Kidney epithelial cell (primary cell): ENCODE measurements at regions not wholly inside any gene's neighbourhood (a gene's known extent, or its start where the extent isn't known, plus 50 kb on each side); places are given as distances from the start of the nearest gene placed in this dataset.

Experiments used
- DNase-seq: peaks from one replicate; pipeline ENCODE4 v3.0.0-alpha.2; 2010; ENCODE audit warnings: low read depth
- H3K27me3 ChIP-seq: 2 replicates; pipeline ENCODE4 v1.6.0; 2011; ENCODE audit warnings: low read length; ENCODE audit not compliant: control insufficient read depth, insufficient read depth
- H3K36me3 ChIP-seq: 2 replicates; pipeline ENCODE4 v1.5.1; 2011; ENCODE audit warnings: low read length; ENCODE audit not compliant: control insufficient read depth, insufficient read depth
- H3K4me3 ChIP-seq: 2 replicates; pipeline ENCODE4 v1.5.1; 2011; ENCODE audit warnings: low read depth, mild to moderate bottlenecking, control low read depth, low read length
- CTCF ChIP-seq: IDR thresholded peaks from 2 replicates; pipeline ENCODE4 v1.5.1; 2011; ENCODE audit warnings: mild to moderate bottlenecking, moderate library complexity, low read length, control low read depth, inconsistent platforms; ENCODE audit not compliant: insufficient read depth, poor library complexity, severe bottlenecking

GRCh38 chr17:27976331-27976730 is 66.1 kb upstream of the NLK start:
- Histone ChIP-seq H3K4me3 (no peak overlapping the region), H3K27me3 (no peaks in the 10 kb centered on the region), H3K36me3 (no peaks in the 10 kb centered on the region)
- DNase-seq: no peak
- TF ChIP-seq CTCF: no peak

- Histone ChIP-seq H3K4me3 (no peak overlapping the region), H3K27me3 (no peaks in the 10 kb centered on the region), H3K36me3 (no peaks in the 10 kb centered on the region)
- DNase-seq: no peak
- TF ChIP-seq CTCF: no peak
Observed at GRCh38 chr17:27977751-27978688, 64.5 kb upstream of the NLK start.

GRCh38 chr17:27978689-27979175 is 63.7 kb upstream of the NLK start:
- no peak overlapping the region for H3K4me3 ChIP-seq
- DNase-seq: no peak
- no peaks in the 10 kb centered on the region for H3K36me3 ChIP-seq
- TF ChIP-seq CTCF: no peak
- no peaks in the 10 kb centered on the region for H3K27me3 ChIP-seq

GRCh38 chr17:27980043-27980442 is 62.4 kb upstream of the NLK start:
- DNase-seq: peak; percentile 51
- Histone ChIP-seq H3K4me3 (no peak overlapping the region), H3K27me3 (no peaks in the 10 kb centered on the region), H3K36me3 (no peaks in the 10 kb centered on the region)
- no peak for TF ChIP-seq CTCF

- no peak for DNase-seq
- no peak overlapping the region for H3K4me3 ChIP-seq
- no peaks in the 10 kb centered on the region for H3K36me3 ChIP-seq
- TF ChIP-seq CTCF: no peak
- peaks cover 2% of the 10 kb centered on the region for H3K27me3 ChIP-seq
Observed at GRCh38 chr17:27981978-27982377, 60.5 kb upstream of the NLK start.
